ENCODE measurements at regions not wholly inside any gene's neighbourhood (a gene's known extent, or its start where the extent isn't known, plus 50 kb on each side); places are given as distances from the start of the nearest gene placed in this dataset.
A peak's percentile ranks its signal among the peaks of the same experiment; 100 is the strongest.
"Not testable (repeated sequence)": the region's sequence is repeated elsewhere in the genome, so short reads cannot be mapped to it uniquely, and the experiment has no call there.

GRCh38 chr12:74370608-74371216, 166.9 kb upstream of the ATXN7L3B start:
- no peak overlapping the region for H3K27ac ChIP-seq
- H3K9me3 ChIP-seq (replicated peaks), result no peaks in the 10 kb centered on the region
- no peaks in the 10 kb centered on the region for H3K36me3 ChIP-seq
- no peaks in the 10 kb centered on the region for H3K27me3 ChIP-seq (replicated peaks)
- no peak overlapping the region for H3K4me3 ChIP-seq
- no peak for DNase-seq (ENCODE audit: low read depth in 1 of 2, low spot score in 2 of 2)
- peaks cover 5% of the 10 kb centered on the region for H3K4me1 ChIP-seq (replicated peaks)

- no peak overlapping the region for H3K27ac ChIP-seq
- H3K36me3 ChIP-seq, result no peaks in the 10 kb centered on the region
- H3K4me1 ChIP-seq (replicated peaks), result no peaks in the 10 kb centered on the region
- no peak overlapping the region for H3K4me3 ChIP-seq
- DNase-seq (ENCODE audit: low read depth in 1 of 2, low spot score in 2 of 2), result no peak
- H3K27me3 ChIP-seq (replicated peaks), result 0 out of 2 replicates have a peak, but pooled peaks cover 2% of the 10 kb centered on the region
- no peaks in the 10 kb centered on the region for H3K9me3 ChIP-seq (replicated peaks)
Measured at GRCh38 chr12:74379114-74379513, 158.5 kb upstream of the ATXN7L3B start.

- no peaks in the 10 kb centered on the region for H3K4me1 ChIP-seq (replicated peaks)
- H3K4me3 ChIP-seq, result no peak overlapping the region
- no peaks in the 10 kb centered on the region for H3K36me3 ChIP-seq
- no peak overlapping the region for H3K27ac ChIP-seq
- H3K9me3 ChIP-seq (replicated peaks), result no peaks in the 10 kb centered on the region
- DNase-seq (ENCODE audit: low read depth in 1 of 2, low spot score in 2 of 2), result no peak
- H3K27me3 ChIP-seq (replicated peaks), result 0 out of 2 replicates have a peak, but pooled peaks cover 2% of the 10 kb centered on the region
Measured at GRCh38 chr12:74381958-74382357, 155.7 kb upstream of the ATXN7L3B start.

- H3K9me3 ChIP-seq (replicated peaks), result no peaks in the 10 kb centered on the region
- no peak overlapping the region for H3K27ac ChIP-seq
- H3K36me3 ChIP-seq, result no peaks in the 10 kb centered on the region
- no peaks in the 10 kb centered on the region for H3K27me3 ChIP-seq (replicated peaks)
- H3K4me1 ChIP-seq (replicated peaks), result no peaks in the 10 kb centered on the region
- DNase-seq (ENCODE audit: low read depth in 1 of 2, low spot score in 2 of 2), result no peak
- H3K4me3 ChIP-seq, result no peak overlapping the region
Measured at GRCh38 chr12:74382983-74383382, 154.7 kb upstream of the ATXN7L3B start.

- Histone ChIP-seq H3K27me3 (replicated peaks) (no peaks in the 10 kb centered on the region), H3K27ac (no peak overlapping the region), H3K4me3 (no peak overlapping the region), H3K9me3 (replicated peaks) (no peaks in the 10 kb centered on the region), H3K4me1 (replicated peaks) (no peaks in the 10 kb centered on the region), H3K36me3 (no peaks in the 10 kb centered on the region)
- no peak for DNase-seq (ENCODE audit: low read depth in 1 of 2, low spot score in 2 of 2)
Measured at GRCh38 chr12:74391283-74391682, 146.4 kb upstream of the ATXN7L3B start.

GRCh38 chr12:74393272-74393671, 144.4 kb upstream of the ATXN7L3B start:
- H3K4me3 ChIP-seq, result no peak overlapping the region
- H3K4me1 ChIP-seq (replicated peaks), result no peaks in the 10 kb centered on the region
- H3K27me3 ChIP-seq (replicated peaks), result no peaks in the 10 kb centered on the region
- H3K27ac ChIP-seq, result no peak overlapping the region
- DNase-seq (ENCODE audit: low read depth in 1 of 2, low spot score in 2 of 2), result no peak
- no peaks in the 10 kb centered on the region for H3K9me3 ChIP-seq (replicated peaks)
- no peaks in the 10 kb centered on the region for H3K36me3 ChIP-seq

- Histone ChIP-seq H3K36me3 (no peaks in the 10 kb centered on the region), H3K4me3 (no peak overlapping the region), H3K9me3 (replicated peaks) (no peaks in the 10 kb centered on the region), H3K27ac (no peak overlapping the region), H3K4me1 (replicated peaks) (no peaks in the 10 kb centered on the region), H3K27me3 (replicated peaks) (no peaks in the 10 kb centered on the region)
- no peak for DNase-seq (ENCODE audit: low read depth in 1 of 2, low spot score in 2 of 2)
Measured at GRCh38 chr12:74394647-74395046, 143.0 kb upstream of the ATXN7L3B start.

GRCh38 chr12:74401035-74401434, 136.6 kb upstream of the ATXN7L3B start:
- no peak overlapping the region for H3K4me3 ChIP-seq
- H3K27ac ChIP-seq, result no peak overlapping the region
- H3K9me3 ChIP-seq (replicated peaks), result no peaks in the 10 kb centered on the region
- DNase-seq (ENCODE audit: low read depth in 1 of 2, low spot score in 2 of 2), result no peak
- no peaks in the 10 kb centered on the region for H3K4me1 ChIP-seq (replicated peaks)
- no peaks in the 10 kb centered on the region for H3K36me3 ChIP-seq
- H3K27me3 ChIP-seq (replicated peaks), result no peaks in the 10 kb centered on the region

- Histone ChIP-seq H3K4me1 (replicated peaks) (no peaks in the 10 kb centered on the region), H3K9me3 (replicated peaks) (no peaks in the 10 kb centered on the region), H3K27ac (no peak overlapping the region), H3K36me3 (no peaks in the 10 kb centered on the region), H3K4me3 (no peak overlapping the region), H3K27me3 (replicated peaks) (no peaks in the 10 kb centered on the region)
- no peak for DNase-seq (ENCODE audit: low read depth in 1 of 2, low spot score in 2 of 2)
Measured at GRCh38 chr12:74401966-74402365, 135.7 kb upstream of the ATXN7L3B start.

- not testable (repeated sequence) for H3K27me3 ChIP-seq (replicated peaks); H3K36me3 ChIP-seq; H3K4me3 ChIP-seq; DNase-seq (ENCODE audit: low read depth in 1 of 2, low spot score in 2 of 2); H3K27ac ChIP-seq; H3K9me3 ChIP-seq (replicated peaks); H3K4me1 ChIP-seq (replicated peaks)
Measured at GRCh38 chr12:74403221-74403470, 134.5 kb upstream of the ATXN7L3B start.

- DNase-seq (ENCODE audit: low read depth in 1 of 2, low spot score in 2 of 2), result no peak
- H3K36me3 ChIP-seq, result no peaks in the 10 kb centered on the region
- H3K27ac ChIP-seq, result no peak overlapping the region
- no peak overlapping the region for H3K4me3 ChIP-seq
- no peaks in the 10 kb centered on the region for H3K27me3 ChIP-seq (replicated peaks)
- H3K9me3 ChIP-seq (replicated peaks), result no peaks in the 10 kb centered on the region
- no peaks in the 10 kb centered on the region for H3K4me1 ChIP-seq (replicated peaks)
Measured at GRCh38 chr12:74408601-74409166, 129.0 kb upstream of the ATXN7L3B start.

GRCh38 chr12:74412606-74413230, 124.9 kb upstream of the ATXN7L3B start:
- peak in 1 of 2 experiments; percentile 4 for DNase-seq (ENCODE audit: low read depth in 1 of 2, low spot score in 2 of 2)
- H3K9me3 ChIP-seq (replicated peaks), result no peaks in the 10 kb centered on the region
- no peak overlapping the region for H3K27ac ChIP-seq
- H3K4me3 ChIP-seq, result no peak overlapping the region
- no peaks in the 10 kb centered on the region for H3K4me1 ChIP-seq (replicated peaks)
- H3K36me3 ChIP-seq, result no peaks in the 10 kb centered on the region
- H3K27me3 ChIP-seq (replicated peaks), result no peaks in the 10 kb centered on the region; the same call in 1 of the 2 replicates

- Histone ChIP-seq H3K4me1 (replicated peaks) (no peaks in the 10 kb centered on the region), H3K27me3 (replicated peaks) (no peaks in the 10 kb centered on the region; the same call in 1 of the 2 replicates), H3K36me3 (no peaks in the 10 kb centered on the region), H3K27ac (no peak overlapping the region), H3K4me3 (no peak overlapping the region), H3K9me3 (replicated peaks) (no peaks in the 10 kb centered on the region)
- no peak for DNase-seq (ENCODE audit: low read depth in 1 of 2, low spot score in 2 of 2)
Measured at GRCh38 chr12:74415633-74416032, 122.0 kb upstream of the ATXN7L3B start.

- Histone ChIP-seq H3K4me3 (no peak overlapping the region), H3K36me3 (no peaks in the 10 kb centered on the region), H3K9me3 (replicated peaks) (no peaks in the 10 kb centered on the region), H3K27me3 (replicated peaks) (no peaks in the 10 kb centered on the region; the same call in 1 of the 2 replicates), H3K27ac (no peak overlapping the region), H3K4me1 (replicated peaks) (no peaks in the 10 kb centered on the region)
- DNase-seq (ENCODE audit: low read depth in 1 of 2, low spot score in 2 of 2), result no peak
Measured at GRCh38 chr12:74418573-74418972, 119.1 kb upstream of the ATXN7L3B start.

GRCh38 chr12:74424778-74425177, 112.9 kb upstream of the ATXN7L3B start:
- no peak for DNase-seq (ENCODE audit: low read depth in 1 of 2, low spot score in 2 of 2)
- Histone ChIP-seq H3K4me3 (no peak overlapping the region), H3K27ac (no peak overlapping the region), H3K27me3 (replicated peaks) (no peaks in the 10 kb centered on the region), H3K36me3 (no peaks in the 10 kb centered on the region), H3K9me3 (replicated peaks) (no peaks in the 10 kb centered on the region), H3K4me1 (replicated peaks) (no peaks in the 10 kb centered on the region)
